HG02759 (cell line): ENCODE measurements at regions not wholly inside any gene's neighbourhood (a gene's known extent, or its start where the extent isn't known, plus 50 kb on each side); places are given as distances from the start of the nearest gene placed in this dataset.
"Not testable (repeated sequence)": the region's sequence is repeated elsewhere in the genome, so short reads cannot be mapped to it uniquely, and the experiment has no call there.

Experiments used
- ATAC-seq: cut with Tn5 transposase; IDR thresholded peaks from one replicate; pipeline ENCODE4 v1.9.1; 2021; ENCODE audit warnings: mild to moderate bottlenecking, moderate library complexity; ENCODE audit not compliant: unreplicated experiment

GRCh38 chr5:142542078-142542477, 143.8 kb downstream of the FGF1 start:
- no peak for ATAC-seq

GRCh38 chr5:142540922-142541422, 144.9 kb downstream of the FGF1 start:
- ATAC-seq = no peak

- no peak for ATAC-seq
These were observed 146.6 kb downstream of the FGF1 start for GRCh38 chr5:142539154-142539740.

- ATAC-seq = no peak
These were observed 148.0 kb downstream of the FGF1 start for GRCh38 chr5:142537938-142538337.

GRCh38 chr5:142532781-142533176, 153.1 kb downstream of the FGF1 start:
- ATAC-seq = no peak

- no peak for ATAC-seq
These were observed 153.7 kb downstream of the FGF1 start for GRCh38 chr5:142531977-142532780.

GRCh38 chr5:142530904-142531303, 155.0 kb downstream of the FGF1 start:
- no peak for ATAC-seq

GRCh38 chr5:142529626-142530278, 156.1 kb downstream of the FGF1 start:
- no peak for ATAC-seq

- no peak for ATAC-seq
These were observed 158.1 kb downstream of the FGF1 start for GRCh38 chr5:142527664-142528295.

- no peak for ATAC-seq
These were observed 158.7 kb downstream of the FGF1 start for GRCh38 chr5:142527234-142527633.

- no peak for ATAC-seq
These were observed 162.9 kb downstream of the FGF1 start for GRCh38 chr5:142522983-142523382.

- ATAC-seq = no peak
These were observed 164.2 kb downstream of the FGF1 start for GRCh38 chr5:142521706-142522105.

- no peak for ATAC-seq
These were observed 165.0 kb downstream of the FGF1 start for GRCh38 chr5:142520885-142521284.

GRCh38 chr5:142519913-142520312, 166.0 kb downstream of the FGF1 start:
- not testable (repeated sequence) for ATAC-seq

- no peak for ATAC-seq
These were observed 168.1 kb downstream of the FGF1 start for GRCh38 chr5:142517840-142518239.

GRCh38 chr5:142516732-142517131, 169.2 kb downstream of the FGF1 start:
- no peak for ATAC-seq

GRCh38 chr5:142515036-142515435, 170.9 kb downstream of the FGF1 start:
- ATAC-seq = no peak

GRCh38 chr5:142514196-142514595, 171.7 kb downstream of the FGF1 start:
- ATAC-seq = no peak

GRCh38 chr5:142512043-142513042, 173.5 kb downstream of the FGF1 start:
- no peak for ATAC-seq

GRCh38 chr5:142511358-142511757, 174.5 kb downstream of the FGF1 start:
- no peak for ATAC-seq
